OCI-LY1 (cell line): ENCODE measurements at regions not wholly inside any gene's neighbourhood (a gene's known extent, or its start where the extent isn't known, plus 50 kb on each side); places are given as distances from the start of the nearest gene placed in this dataset.

Experiments
- CTCF ChIP-seq: fragments of 200-600 bp; sonication (generic), shearing (Covaris generic); IDR thresholded peaks from 2 replicates; pipeline ENCODE4 v1.5.1; 2017; ENCODE audit warnings: mild to moderate bottlenecking, antibody characterized with exemption, low read length, moderate library complexity, mixed read lengths
- EZH2 ChIP-seq: fragments of 200-600 bp; sonication (generic), shearing (Covaris generic); IDR thresholded peaks from 2 replicates; pipeline ENCODE4 v1.8.0; 2017; ENCODE audit warnings: borderline replicate concordance, mixed run types, mild to moderate bottlenecking, antibody characterized with exemption, low read length, moderate library complexity, mixed read lengths

- no peak for TF ChIP-seq CTCF
- TF ChIP-seq EZH2: no peak
These were observed 71.6 kb upstream of the GAREM1 start for GRCh38 chr18:32542221-32542798.
